MM.1S (cell line): ENCODE measurements at regions not wholly inside any gene's neighbourhood (a gene's known extent, or its start where the extent isn't known, plus 50 kb on each side); places are given as distances from the start of the nearest gene placed in this dataset.
"Not testable (repeated sequence)": the region's sequence is repeated elsewhere in the genome, so short reads cannot be mapped to it uniquely, and the experiment has no call there.

Experiments used
- EZH2phosphoT487 ChIP-seq: fragments of 300-600 bp; sonication (generic); IDR thresholded peaks from 2 replicates; pipeline ENCODE4 v1.6.1; 2018; ENCODE audit warnings: antibody characterized with exemption, low read length
- TF ChIP-seq, protein P1 (sequence below): fragments of 300-600 bp; sonication (generic); IDR thresholded peaks from 2 replicates; pipeline ENCODE4 v1.5.1; 2016; ENCODE audit warnings: antibody characterized with exemption, low read length, mixed read lengths

DNA sequence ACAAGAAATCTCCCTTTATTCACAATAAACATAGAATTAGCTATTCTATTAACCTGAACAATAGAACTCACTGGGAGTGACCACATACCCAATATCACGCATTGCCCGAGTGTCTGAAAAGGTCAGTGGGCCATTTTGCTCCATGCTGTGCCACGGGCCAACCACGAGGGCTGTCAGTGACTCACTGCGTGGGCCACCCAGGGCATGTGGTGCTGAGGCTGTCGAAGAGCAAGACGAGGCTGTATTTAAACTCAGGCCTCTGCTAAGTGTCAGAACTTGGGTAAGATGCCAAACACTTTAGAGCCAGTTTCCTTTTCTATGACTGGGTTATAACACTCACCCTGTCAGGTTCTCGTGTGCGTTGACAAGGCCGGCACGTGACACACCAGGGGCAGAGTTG lies 54.8 kb upstream of the PLEKHG4B start:
- TF ChIP-seq, protein P1, sequence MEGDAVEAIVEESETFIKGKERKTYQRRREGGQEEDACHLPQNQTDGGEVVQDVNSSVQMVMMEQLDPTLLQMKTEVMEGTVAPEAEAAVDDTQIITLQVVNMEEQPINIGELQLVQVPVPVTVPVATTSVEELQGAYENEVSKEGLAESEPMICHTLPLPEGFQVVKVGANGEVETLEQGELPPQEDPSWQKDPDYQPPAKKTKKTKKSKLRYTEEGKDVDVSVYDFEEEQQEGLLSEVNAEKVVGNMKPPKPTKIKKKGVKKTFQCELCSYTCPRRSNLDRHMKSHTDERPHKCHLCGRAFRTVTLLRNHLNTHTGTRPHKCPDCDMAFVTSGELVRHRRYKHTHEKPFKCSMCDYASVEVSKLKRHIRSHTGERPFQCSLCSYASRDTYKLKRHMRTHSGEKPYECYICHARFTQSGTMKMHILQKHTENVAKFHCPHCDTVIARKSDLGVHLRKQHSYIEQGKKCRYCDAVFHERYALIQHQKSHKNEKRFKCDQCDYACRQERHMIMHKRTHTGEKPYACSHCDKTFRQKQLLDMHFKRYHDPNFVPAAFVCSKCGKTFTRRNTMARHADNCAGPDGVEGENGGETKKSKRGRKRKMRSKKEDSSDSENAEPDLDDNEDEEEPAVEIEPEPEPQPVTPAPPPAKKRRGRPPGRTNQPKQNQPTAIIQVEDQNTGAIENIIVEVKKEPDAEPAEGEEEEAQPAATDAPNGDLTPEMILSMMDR, result not testable (repeated sequence)
- TF ChIP-seq EZH2phosphoT487, result not testable (repeated sequence)
